HG03060 (cell line): ENCODE measurements at regions not wholly inside any gene's neighbourhood (a gene's known extent, or its start where the extent isn't known, plus 50 kb on each side); places are given as distances from the start of the nearest gene placed in this dataset.

ENCODE experiments used
- ATAC-seq: cut with Tn5 transposase; IDR thresholded peaks from one replicate; pipeline ENCODE4 v1.9.1; 2021; ENCODE audit warnings: low read depth, moderate number of reproducible peaks; ENCODE audit not compliant: unreplicated experiment

DNA sequence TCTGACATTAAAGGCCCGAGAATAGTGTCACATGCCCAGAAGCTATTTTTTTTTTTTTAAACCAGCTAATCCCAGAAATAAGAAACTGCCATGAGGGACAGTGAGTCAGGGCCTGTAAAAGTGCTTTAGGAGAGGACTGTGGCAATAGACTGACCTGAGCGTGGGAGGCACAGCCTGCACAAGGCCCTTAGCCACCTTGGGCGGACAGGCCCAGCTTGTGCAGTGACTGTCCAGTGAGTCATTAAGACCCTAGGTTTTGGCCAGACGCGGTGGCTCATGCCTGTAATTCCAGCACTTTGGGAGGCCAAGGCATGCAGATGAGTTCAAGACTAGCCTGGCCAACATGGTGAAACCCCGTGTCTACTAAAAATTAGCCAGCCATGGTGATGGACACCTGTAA, 343.0 kb upstream of the ZFHX3 start:
- no peak for ATAC-seq

DNA sequence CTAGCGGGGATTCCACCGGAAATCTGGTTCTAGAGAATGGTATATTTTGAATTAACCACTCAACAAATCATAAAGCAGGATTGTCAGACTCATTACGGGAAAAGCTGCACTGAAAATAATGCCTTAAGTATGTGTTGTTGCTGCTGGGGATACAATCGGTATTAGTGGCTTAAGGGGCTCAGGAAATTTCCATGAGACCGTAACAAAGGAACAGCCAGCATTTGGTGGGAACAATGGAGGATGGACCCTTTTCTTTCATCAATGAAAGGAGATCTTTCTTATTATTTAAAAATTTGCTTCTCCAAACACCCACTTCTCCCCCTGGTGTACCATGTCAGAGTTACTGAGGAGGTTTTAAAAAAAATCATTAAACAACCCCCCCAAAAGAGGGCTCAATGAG, 342.6 kb upstream of the ZFHX3 start:
- ATAC-seq = no peak

DNA sequence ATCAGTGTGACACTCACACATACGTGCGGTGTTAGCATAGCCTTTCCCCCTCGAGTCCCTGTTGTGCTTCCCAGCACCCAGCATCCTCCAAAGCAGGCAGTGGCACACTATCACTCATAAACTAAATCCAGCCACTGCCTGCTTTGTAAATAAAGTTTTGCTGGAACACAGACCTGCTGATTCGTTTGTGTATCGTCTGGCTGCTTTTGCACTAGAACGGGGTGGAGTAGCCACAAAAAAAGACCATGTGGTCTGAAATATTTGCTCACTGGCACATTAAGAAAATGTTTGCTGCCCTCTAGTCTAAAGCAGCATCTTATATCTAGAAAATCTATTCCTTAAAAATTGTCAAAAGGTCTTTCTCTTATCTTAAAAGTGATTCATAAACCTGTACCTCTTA, 341.2 kb upstream of the ZFHX3 start:
- no peak for ATAC-seq

DNA sequence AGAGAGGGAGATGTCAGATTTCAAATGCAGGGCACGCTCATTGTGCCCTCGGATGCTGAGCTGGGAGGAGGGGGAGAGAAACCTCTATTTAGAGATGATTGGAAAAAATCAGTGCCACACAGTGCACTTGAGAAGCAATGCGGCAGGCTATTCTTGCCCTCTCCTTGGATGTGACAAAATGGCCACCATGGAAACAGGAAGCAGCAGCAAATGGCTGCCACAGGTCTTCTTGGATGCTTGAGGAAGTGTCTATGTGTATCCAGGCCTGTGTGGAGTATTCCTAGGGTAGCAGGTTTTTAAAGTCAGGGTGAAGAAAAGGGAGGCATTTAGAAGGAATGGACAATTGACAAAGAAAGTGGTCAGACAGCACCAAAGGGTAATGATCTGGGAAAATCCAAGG, 340.1 kb upstream of the ZFHX3 start:
- ATAC-seq = no peak

DNA sequence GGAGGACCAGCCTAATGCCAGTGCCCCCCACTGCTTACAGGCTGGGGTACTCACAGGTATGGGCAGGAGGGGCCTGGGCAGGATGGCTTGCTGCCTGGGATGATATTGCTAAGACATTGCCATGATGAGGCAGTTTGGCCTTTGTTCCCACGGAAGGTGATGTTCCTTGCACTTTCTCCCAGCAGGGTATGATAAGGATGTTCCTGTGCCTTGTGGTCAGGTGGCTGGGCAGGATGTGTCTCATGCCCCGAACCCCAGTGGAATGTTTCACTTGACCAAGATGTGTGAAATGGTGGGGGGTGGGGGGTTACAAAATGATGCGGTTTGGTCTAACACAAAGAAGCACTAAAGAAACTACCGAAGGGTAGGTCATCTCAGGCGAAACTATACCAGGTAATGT, 337.8 kb upstream of the ZFHX3 start:
- no peak for ATAC-seq

DNA sequence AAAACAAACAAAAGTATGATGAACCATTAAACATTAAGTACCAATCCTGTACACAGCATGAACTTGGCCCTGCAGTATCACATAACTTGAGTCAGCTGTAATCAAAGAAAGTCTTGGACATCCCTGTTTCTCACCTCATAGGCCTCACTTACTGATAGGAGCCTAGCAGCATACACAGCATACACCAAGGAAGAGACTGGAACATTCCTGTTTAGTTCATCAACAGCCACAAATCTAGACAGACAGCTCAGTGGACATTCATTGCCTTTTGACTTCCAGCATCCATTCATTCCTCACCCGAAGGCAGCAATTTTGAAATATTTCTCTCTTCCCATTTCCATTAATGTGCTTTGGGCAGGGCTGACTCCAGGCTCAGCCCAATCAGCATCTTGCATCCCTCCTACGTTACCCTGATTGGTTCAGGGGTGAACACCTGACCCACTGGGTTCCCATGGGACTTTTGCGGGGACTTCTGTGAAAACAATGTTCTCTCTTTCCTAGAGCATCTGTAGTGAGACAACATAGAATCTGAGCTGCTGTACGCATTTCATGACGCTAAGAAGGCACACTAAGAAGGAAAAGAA, 336.7 kb upstream of the ZFHX3 start:
- no peak for ATAC-seq

DNA sequence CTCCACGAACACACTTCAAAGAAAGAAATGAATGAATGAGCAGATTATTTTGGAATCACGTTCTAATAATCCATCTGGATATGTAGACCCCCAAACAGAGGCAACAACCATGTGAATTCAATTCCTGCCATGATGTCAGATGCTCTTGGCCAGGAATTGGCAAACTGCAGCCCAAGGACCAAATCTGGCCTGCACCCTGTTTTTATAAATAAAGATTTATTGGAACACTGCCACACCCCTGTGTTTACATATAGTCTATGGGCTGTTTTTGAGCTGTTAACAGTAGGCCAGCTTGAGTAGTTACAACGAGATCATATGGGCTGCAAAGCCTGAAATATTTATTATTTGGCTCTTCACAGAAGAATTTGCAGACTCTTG, 336.0 kb upstream of the ZFHX3 start:
- ATAC-seq = no peak

DNA sequence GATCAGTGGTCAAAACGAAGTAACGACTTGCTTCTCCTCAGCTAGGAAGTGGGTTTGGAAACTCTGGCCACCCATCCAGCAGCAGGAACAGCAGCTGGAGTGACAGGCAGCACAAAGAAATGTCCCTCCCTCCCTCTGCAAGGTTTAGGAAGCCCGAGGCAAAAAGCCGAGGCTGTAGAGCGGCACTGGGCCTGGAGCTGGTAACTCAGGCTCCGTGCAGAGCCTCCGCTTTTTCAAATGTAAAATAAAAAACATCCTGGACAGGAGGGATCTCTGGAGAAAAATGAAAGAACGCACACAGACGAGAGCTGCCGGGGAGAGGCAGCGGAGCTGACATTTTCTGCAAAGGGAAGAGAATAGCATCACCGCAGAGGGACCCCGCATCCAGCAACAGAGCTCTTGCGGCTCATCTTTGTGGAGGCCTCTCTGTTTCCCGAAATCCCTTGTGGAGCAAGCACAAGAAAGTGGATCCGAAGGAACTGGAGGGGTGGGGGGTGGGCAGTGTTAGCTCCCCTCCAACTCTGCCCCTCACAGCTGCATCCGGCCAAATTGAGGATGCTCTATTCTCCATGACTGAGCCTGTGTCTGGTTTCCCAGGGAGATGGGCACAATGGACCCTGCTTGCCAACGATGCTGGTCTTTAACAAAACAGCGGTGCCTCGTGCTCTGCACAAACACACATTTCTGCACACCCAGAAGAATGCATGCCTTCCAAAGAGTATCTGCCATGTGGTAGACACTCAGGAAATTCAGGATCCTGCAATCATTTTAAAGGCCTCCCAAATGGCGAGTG, 335.5 kb upstream of the ZFHX3 start:
- ATAC-seq = no peak

DNA sequence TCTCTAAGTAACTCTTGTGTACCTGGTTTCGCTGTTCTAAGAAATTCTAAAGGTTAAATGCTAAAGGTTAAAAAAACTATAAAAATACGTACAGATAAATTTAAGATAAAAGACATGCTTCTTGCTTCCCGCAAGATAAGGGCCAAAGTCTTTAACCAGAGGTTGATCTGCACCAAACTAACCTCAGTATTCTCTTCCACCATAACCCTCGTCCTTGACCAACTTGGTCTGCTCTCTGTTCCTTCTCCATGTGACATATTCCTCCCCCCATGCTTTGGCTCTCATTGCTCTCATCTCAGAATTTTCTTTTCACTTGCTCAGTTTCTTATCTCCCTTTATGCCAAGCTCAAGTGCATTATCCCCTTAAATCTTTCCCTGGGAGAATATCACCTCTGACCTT, 330.5 kb upstream of the ZFHX3 start:
- no peak for ATAC-seq

DNA sequence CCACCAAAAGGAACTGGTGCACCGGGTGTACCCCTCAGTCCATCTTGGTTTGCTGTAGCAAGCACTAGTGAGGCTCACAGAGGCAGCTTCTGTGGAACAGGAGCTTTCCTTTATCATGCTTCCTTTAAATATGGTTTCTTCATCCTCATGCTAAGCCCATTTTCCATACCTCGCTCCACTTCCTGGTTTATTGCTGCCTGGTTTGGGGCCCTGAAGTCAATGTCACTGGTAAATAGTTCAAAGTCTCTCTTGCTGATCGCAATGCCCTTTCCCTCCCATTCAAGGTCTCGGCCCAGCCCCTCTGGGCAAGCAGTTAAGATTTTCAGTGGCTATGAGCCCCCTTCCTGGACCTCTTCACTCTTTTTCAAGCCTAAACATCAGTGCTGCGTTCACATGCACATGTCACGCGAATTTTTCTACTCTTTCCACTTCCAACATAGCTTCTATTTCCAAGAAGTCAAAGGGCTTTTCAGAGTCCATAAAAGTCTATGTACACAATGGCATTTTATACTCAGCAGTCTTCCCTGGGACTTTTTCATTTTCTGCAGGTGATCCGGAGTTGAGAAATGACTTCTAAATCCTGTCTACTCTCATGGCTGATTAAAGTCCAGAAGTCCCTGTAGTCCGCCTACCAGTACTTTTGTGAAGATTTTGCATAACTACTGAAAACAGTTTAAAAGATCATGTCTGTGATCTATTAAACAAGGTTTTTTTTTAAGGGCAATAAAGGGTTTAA, 323.8 kb upstream of the ZFHX3 start:
- no peak for ATAC-seq

DNA sequence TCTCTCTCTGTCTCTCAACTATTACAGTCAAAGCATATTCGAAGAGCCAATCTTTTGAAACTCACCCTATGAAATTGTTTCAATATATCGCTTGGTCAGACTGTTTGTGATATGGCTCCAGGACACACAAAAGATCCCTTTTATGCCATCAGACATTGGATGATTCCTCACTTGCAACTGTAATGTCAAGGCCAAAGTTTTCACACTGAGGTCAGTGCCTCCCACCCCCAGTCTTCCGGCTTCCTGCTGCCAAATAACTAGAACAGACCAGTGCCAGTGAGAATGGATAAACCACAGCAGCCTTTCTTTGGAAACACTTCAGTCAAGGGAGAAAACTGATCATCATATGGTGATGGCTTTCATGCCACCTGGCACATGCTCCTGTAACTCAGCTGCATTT, 321.9 kb upstream of the ZFHX3 start:
- no peak for ATAC-seq

DNA sequence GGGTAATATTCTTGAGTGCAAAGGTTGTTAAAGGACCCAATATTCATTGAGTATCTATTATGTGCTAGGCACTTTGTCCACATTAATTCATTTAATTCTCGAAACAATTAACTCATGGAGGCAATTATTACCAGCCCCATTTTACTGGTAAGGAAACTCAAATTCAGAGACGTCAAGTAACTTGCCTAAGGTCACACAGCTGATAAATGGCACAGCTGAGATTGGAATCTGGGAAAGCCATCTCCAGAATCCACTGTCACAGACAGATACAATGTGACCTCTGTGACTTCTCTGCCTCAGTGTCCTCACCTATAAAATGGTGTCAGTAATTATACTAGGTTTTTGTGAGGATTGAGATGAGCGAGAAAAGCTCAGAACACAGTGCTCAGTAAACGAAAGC, 320.8 kb upstream of the ZFHX3 start:
- no peak for ATAC-seq

DNA sequence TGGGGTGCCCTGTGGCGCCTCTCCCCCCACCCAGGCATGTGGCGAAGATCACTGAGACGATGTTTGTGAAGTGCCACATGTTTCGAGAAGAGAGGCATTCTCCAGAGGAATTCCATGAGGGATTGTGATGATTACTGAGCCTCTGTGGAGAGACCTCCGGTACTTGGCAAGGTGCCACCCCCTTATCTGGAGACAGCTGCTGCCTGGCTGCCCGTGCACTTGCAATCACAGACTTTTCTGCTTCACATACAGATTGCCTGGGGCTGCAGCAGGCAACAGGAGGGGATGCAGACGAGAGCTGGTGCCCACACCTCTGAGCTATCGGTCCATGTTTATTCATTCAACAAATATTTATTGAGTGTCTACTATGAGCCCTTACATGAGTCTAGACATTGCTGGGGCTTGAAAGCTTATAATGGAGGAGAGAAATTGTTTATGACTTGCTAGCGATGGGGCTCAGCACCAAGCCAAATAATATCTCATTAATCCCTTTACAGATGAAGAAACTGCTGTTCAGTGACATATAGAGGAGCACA, 317.2 kb upstream of the ZFHX3 start:
- no peak for ATAC-seq

DNA sequence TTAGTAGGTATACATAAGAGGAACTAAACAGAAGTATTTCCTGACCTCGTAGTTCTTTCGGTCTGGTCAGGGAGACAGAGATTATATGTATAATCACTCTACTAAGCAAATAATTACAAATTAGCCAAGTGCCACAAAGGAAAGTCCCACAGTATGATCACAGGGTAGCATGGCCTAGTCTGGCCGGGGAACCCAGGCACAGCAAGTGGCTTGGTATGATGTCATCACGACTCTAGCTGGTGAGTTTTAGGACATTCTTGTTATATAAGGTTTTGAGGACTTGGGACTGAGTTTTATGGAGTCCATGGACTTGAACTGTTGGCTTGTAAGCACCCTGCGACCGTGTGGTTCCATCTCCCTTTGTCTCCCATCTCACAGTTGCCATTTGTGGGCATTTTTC, 316.5 kb upstream of the ZFHX3 start:
- ATAC-seq = no peak

DNA sequence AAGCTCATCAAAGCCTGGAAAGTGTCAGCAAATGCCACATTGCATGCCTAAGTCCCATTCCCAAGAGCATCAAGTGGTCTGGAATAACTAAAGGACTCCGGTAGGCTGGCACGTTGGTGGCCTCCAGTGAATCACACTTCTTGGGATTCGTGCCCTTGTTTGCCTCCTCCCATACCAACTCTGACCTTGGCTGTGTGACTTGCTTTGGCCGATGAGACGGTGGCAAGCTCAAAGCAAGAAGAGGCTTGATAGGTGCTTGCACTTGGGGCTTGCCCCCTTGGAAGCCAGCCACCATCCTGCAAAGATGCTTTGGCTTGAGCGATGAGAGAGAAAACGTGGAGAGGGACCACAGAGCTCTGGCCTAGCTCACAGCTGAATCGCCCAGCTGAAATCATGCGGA, 313.1 kb upstream of the ZFHX3 start:
- ATAC-seq = no peak

DNA sequence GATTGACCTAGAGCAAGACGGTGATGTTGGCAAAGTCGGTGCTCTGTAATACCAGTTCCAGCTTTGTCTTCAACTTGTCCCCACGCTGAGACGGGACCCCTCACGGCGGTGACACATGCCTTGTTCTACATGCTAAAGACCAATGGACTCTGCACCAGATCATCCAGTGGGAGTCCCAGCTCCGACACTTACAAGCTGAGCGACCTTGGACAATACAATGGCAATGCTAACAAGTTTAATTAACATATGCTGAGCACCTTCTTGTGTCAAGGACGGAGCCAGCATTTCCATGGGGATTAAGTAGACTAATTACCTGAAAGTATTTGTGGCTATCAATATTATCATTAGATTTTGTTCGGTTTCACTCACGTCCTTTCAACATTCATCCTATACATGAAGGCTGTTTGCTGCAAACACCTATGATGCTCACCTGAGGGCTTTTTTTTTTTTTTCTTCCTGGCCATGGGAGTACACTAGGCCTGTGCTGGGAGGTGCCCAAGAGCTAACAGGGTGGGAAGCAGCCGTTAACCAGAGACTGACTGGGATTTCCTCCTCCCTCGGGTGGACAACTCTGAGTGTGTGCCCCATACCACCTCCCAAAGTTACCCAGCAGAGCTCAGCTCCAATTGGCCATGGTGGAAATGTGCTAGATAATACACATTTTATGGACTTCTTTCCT, 308.6 kb upstream of the ZFHX3 start:
- no peak for ATAC-seq

DNA sequence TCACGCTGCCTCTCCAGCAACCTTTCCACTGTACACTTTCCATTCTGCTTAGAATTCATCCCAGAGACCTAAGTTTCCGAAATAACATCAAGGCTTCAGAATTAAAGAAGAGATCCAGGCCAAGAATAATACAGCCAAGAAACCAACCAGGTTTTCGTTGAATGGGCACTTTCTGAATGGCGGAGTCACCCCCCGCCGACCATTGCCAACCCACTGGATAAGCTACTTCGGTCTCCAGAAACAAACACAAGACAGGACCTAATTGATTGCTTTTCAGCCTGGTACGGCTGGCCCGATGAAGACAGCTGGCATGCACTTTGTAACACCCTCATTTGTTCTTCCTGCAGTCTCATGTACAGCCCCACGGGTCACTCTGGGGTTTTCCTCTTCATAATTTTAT, 308.1 kb upstream of the ZFHX3 start:
- ATAC-seq = no peak

DNA sequence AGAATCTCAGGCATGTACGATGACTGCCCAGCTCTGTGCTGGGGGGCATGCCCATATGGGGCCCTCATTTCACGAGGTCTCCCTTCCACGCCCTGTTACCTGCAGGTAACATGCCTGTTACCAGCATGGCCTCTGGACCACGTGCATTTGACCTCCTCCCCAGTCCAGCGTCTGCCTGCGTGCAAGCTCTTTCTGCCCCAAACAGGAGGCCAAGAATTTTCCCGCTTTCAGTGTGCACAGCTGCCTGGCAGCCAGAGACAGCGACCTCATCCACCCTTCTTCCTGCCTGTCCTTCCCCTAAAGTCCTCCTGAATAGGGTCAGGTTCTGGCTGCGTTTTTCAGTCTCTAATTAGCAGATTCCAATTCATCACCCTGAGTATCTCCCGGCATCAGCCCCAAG, 306.5 kb upstream of the ZFHX3 start:
- ATAC-seq = no peak

DNA sequence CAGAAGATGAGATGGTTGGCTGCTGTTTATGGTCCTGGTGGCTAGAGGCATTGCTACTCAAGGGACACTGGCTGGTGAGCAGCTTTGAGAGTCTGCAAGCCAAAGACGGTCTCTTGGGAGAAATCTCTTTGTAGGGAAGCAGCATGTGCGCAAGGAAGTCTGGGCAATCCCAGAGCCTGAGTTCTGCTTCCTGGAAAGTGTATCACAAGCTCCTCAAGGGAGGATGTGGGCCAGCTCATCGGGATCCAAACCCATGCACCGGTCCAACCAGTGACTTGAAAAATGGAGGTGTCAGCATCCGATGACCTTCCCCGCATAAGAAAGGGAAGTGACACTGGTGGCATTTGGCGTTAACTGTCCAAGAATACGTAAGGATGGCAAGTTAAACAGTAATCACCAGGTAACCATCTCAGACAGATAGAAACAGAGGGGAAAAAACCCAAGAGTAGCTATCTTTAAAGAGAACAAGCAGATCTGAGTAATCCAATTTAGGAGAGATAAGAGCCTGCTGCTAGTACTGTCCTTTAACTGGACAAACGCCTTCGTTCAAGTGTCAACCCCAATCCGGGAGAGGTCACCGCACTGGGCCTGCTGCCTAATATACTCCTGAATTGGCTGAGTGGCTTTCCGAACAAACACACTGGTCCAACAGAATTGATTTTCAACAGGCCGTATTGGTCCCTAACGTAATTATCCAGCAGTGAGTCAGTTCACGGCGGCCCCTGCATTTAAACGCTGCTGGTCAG, 303.0 kb upstream of the ZFHX3 start:
- ATAC-seq = no peak
